Kidney (tissue), 13 donors: ENCODE measurements at regions not wholly inside any gene's neighbourhood (a gene's known extent, or its start where the extent isn't known, plus 50 kb on each side); places are given as distances from the start of the nearest gene placed in this dataset.

Experiments
- DNase-seq, 5 donors: peaks; one replicate each; pipeline ENCODE4 v3.0.0-alpha.2; 2013 to 2020
- FAIRE-seq: peaks from 2 replicates; lab custom pipeline; 2012; peaks lifted over from hg19 to GRCh38; lab: Jason Lieb, UNC
- H3K27ac ChIP-seq, 2 donors: one replicate each; pipeline ENCODE4 v1.7.0; 2013; ENCODE audit warnings: low read depth in 2 of 2, low read length in 2 of 2, inconsistent platforms in 1 of 2
- H3K27me3 ChIP-seq: one replicate; pipeline ENCODE4 v1.7.1; 2013; ENCODE audit warnings: low read length, inconsistent platforms; ENCODE audit not compliant: control insufficient read depth, insufficient read depth
- H3K36me3 ChIP-seq, 3 donors: one replicate each; pipeline versions ENCODE4 v1.7.0 to v1.7.1; 2013; ENCODE audit warnings: low read length in 3 of 3, control low read depth in 1 of 3, inconsistent platforms in 1 of 3; ENCODE audit not compliant: insufficient read depth in 3 of 3, control insufficient read depth in 2 of 3
- H3K4me1 ChIP-seq, 3 donors: one replicate each; pipeline versions ENCODE4 v1.7.0 to v1.7.1; 2013; ENCODE audit warnings: low read length in 3 of 3, inconsistent platforms in 1 of 3, low read depth in 1 of 3; ENCODE audit not compliant: control insufficient read depth in 2 of 3, insufficient read depth in 2 of 3
- H3K4me3 ChIP-seq, 3 donors: one replicate each; pipeline versions ENCODE4 v1.7.0 to v1.8.1; 2013; ENCODE audit warnings: low read length in 3 of 3, control low read depth in 1 of 3, inconsistent platforms in 1 of 3
- H3K9ac ChIP-seq, 3 donors: one replicate each; pipeline versions ENCODE4 v1.7.0 to v1.7.1; 2013; ENCODE audit warnings: low read length in 3 of 3, control low read depth in 1 of 3, inconsistent platforms in 1 of 3
- H3K9me3 ChIP-seq, 3 donors: one replicate each; pipeline versions ENCODE4 v1.7.0 to v1.7.1; 2013; ENCODE audit warnings: low read length in 3 of 3, control low read depth in 1 of 3, inconsistent platforms in 1 of 3; ENCODE audit not compliant: control insufficient read depth in 2 of 3, insufficient read depth in 1 of 3
- CTCF ChIP-seq: IDR thresholded peaks from 3 replicates; pipeline ENCODE4 v1.5.1; 2012; ENCODE audit warnings: mild to moderate bottlenecking, moderate library complexity, borderline replicate concordance; ENCODE audit not compliant: insufficient read depth; ENCODE audit errors: extremely low read depth
- intact Hi-C: fragments of 100-400 bp; cut with DNase I; formaldehyde crosslinking; loops from one replicate; pipeline ENCODE4 v1.11.1; 2022
- donor health status: control.
- donor health status: control.
- donor health status: control.
- donor health status: control.
- donor health status: control.
- donor health status: DM: yes; HTN: yes; CAD: no.
- donor health status: Normal renal cell carcinoma (clear cell type).

- no peak overlapping the region for H3K27ac ChIP-seq
- no peak for FAIRE-seq
- no peak overlapping the region for H3K9ac ChIP-seq
- intact Hi-C loops = no loop called here
- no peak for TF ChIP-seq CTCF
- no peaks in the 10 kb centered on the region for H3K4me1 ChIP-seq
- no peaks in the 10 kb centered on the region for H3K36me3 ChIP-seq
- H3K27me3 ChIP-seq = no peaks in the 10 kb centered on the region
- no peak for DNase-seq
- no peak overlapping the region for H3K4me3 ChIP-seq
- H3K9me3 ChIP-seq = no peaks in the 10 kb centered on the region
Measured at GRCh38 chr7:19463581-19463980, 245.3 kb downstream of the POLR1F start.

GRCh38 chr7:19455623-19456022, 253.2 kb downstream of the POLR1F start:
- H3K4me1 ChIP-seq = no peaks in the 10 kb centered on the region
- intact Hi-C loops = no loop called here
- H3K4me3 ChIP-seq = no peak overlapping the region
- no peak overlapping the region for H3K27ac ChIP-seq
- DNase-seq = no peak
- no peaks in the 10 kb centered on the region for H3K36me3 ChIP-seq
- FAIRE-seq = no peak
- H3K9me3 ChIP-seq = peaks cover 0 to 4% (median 3%) of the 10 kb centered on the region in 3 donors
- H3K27me3 ChIP-seq = no peaks in the 10 kb centered on the region
- no peak for TF ChIP-seq CTCF
- H3K9ac ChIP-seq = no peak overlapping the region

- Histone ChIP-seq H3K9ac (no peak overlapping the region), H3K27me3 (no peaks in the 10 kb centered on the region), H3K4me3 (no peak overlapping the region), H3K9me3 (peaks cover 0 to 3% (median 0%) of the 10 kb centered on the region in 3 donors), H3K36me3 (no peaks in the 10 kb centered on the region), H3K27ac (no peak overlapping the region), H3K4me1 (no peaks in the 10 kb centered on the region)
- no peak for TF ChIP-seq CTCF
- no peak for FAIRE-seq
- intact Hi-C loops = no loop called here
- DNase-seq = no peak
Measured at GRCh38 chr7:19448091-19448490, 260.7 kb downstream of the POLR1F start.
